ENCODE measurements at regions not wholly inside any gene's neighbourhood (a gene's known extent, or its start where the extent isn't known, plus 50 kb on each side); places are given as distances from the start of the nearest gene placed in this dataset.

DNA sequence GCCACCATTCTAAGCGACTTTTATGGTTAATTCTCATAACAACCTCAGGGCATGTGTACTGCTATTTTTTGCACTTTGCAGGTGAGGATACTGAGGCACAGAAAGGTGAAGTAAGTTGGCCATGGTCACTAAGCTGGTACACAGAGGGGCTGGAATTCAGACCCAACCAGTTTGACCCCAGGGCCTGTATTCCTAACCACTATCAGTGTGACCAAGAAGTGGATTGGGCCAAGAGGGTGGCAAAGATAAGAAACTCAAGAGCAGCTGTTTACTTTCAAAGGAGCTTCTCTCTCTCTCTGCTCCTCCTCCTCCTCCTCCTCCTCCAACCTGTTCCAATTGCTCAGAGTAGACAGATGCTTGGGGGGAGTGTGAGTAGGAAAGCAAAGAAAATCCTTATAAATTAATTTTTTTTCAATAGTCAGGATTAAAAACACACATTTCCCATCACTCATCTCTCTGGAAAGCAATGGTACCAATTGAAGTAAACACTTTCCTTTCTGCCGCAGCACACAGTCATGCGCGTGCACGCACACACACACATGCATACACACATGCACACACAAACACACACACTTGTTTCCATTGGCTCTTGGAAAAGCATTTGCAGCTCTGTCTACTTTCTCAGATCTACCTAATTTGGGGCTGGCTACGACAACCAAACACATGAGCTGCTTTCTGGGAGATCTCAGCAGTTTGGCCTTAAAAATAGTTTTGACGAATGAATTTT lies 736.7 kb upstream of the WWC1 start:
- WGBS, 2 experiments, result 95 to 96% methylated on average over 7 of the region's 7 CpGs
- no peaks in the 10 kb centered on the region for H3K9me3 ChIP-seq (ENCODE audit: control insufficient read depth, low read length)
- no peak overlapping the region for H3K4me3 ChIP-seq (ENCODE audit: insufficient read depth, low read depth, low read length)
- no peak overlapping the region for H3K27ac ChIP-seq (ENCODE audit: insufficient read depth, low read depth, low read length, poor library complexity, severe bottlenecking)
- no peaks in the 10 kb centered on the region for H3K27me3 ChIP-seq (ENCODE audit: control insufficient read depth, insufficient read depth, low read length, poor library complexity, severe bottlenecking)
- H3K4me1 ChIP-seq (ENCODE audit: control insufficient read depth, insufficient read depth, low read length), result peaks cover 15% of the 10 kb centered on the region
- no peaks in the 10 kb centered on the region for H3K36me3 ChIP-seq (ENCODE audit: control insufficient read depth, insufficient read depth, low read length)

DNA sequence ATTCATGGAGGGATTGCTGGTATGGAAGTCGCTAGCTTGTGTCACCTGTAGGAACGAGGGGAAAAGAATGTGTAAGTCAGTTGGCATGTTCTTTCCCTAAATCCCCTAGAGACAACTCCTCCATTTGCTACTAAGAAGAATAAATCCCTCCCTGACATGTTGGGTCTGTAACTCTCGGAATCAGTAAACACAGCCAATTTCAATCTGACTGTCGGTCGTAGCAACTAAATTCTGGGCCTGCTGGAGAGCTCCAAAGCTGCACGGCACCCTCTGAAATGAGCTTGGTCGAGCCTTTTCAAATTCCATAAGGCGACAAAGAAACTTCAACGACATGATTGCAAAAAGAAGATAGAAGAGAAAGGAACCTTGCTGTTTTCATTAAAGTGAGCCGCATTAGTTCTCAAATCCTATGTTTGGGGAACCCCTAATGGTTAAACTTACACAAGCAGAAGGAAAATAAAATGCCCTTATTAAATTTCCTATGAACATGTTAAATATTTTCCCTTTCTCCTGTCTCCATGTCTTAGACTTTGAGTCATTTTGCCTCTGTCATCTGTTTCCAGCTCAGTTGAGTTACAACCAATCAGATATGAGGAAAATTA lies 735.8 kb upstream of the WWC1 start:
- H3K27ac ChIP-seq (ENCODE audit: insufficient read depth, low read depth, low read length, poor library complexity, severe bottlenecking), result no peak overlapping the region
- H3K4me3 ChIP-seq (ENCODE audit: insufficient read depth, low read depth, low read length), result no peak overlapping the region
- WGBS, 2 experiments, result 70 to 71% methylated on average over 10 of the region's 10 CpGs
- no peaks in the 10 kb centered on the region for H3K27me3 ChIP-seq (ENCODE audit: control insufficient read depth, insufficient read depth, low read length, poor library complexity, severe bottlenecking)
- H3K36me3 ChIP-seq (ENCODE audit: control insufficient read depth, insufficient read depth, low read length), result no peaks in the 10 kb centered on the region
- H3K4me1 ChIP-seq (ENCODE audit: control insufficient read depth, insufficient read depth, low read length), result peaks cover 15% of the 10 kb centered on the region
- no peaks in the 10 kb centered on the region for H3K9me3 ChIP-seq (ENCODE audit: control insufficient read depth, low read length)

- Histone ChIP-seq H3K27ac (ENCODE audit: insufficient read depth, low read depth, low read length, poor library complexity, severe bottlenecking) (no peak overlapping the region), H3K4me3 (ENCODE audit: insufficient read depth, low read depth, low read length) (no peak overlapping the region), H3K9me3 (ENCODE audit: control insufficient read depth, low read length) (no peaks in the 10 kb centered on the region), H3K27me3 (ENCODE audit: control insufficient read depth, insufficient read depth, low read length, poor library complexity, severe bottlenecking) (no peaks in the 10 kb centered on the region), H3K4me1 (ENCODE audit: control insufficient read depth, insufficient read depth, low read length) (peaks cover 13% of the 10 kb centered on the region), H3K36me3 (ENCODE audit: control insufficient read depth, insufficient read depth, low read length) (no peaks in the 10 kb centered on the region)
- WGBS, 2 experiments, result 90 to 96% methylated on average over 2 of the region's 2 CpGs
Measured at GRCh38 chr5:167557359-167557758, 734.1 kb upstream of the WWC1 start.

- Histone ChIP-seq H3K9me3 (ENCODE audit: control insufficient read depth, low read length) (no peaks in the 10 kb centered on the region), H3K4me3 (ENCODE audit: insufficient read depth, low read depth, low read length) (no peak overlapping the region), H3K27me3 (ENCODE audit: control insufficient read depth, insufficient read depth, low read length, poor library complexity, severe bottlenecking) (no peaks in the 10 kb centered on the region), H3K4me1 (ENCODE audit: control insufficient read depth, insufficient read depth, low read length) (no peaks in the 10 kb centered on the region), H3K27ac (ENCODE audit: insufficient read depth, low read depth, low read length, poor library complexity, severe bottlenecking) (no peak overlapping the region), H3K36me3 (ENCODE audit: control insufficient read depth, insufficient read depth, low read length) (no peaks in the 10 kb centered on the region)
- WGBS, 2 experiments, result 81 to 85% methylated on average over 9 of the region's 9 CpGs
Measured at GRCh38 chr5:167561796-167562195, 729.6 kb upstream of the WWC1 start.

GRCh38 chr5:167564275-167564674 lies 727.2 kb upstream of the WWC1 start:
- WGBS, 2 experiments, result 92 to 94% methylated on average over 1 of the region's 1 CpG
- Histone ChIP-seq H3K27me3 (ENCODE audit: control insufficient read depth, insufficient read depth, low read length, poor library complexity, severe bottlenecking) (no peaks in the 10 kb centered on the region), H3K36me3 (ENCODE audit: control insufficient read depth, insufficient read depth, low read length) (no peaks in the 10 kb centered on the region), H3K4me1 (ENCODE audit: control insufficient read depth, insufficient read depth, low read length) (no peaks in the 10 kb centered on the region), H3K4me3 (ENCODE audit: insufficient read depth, low read depth, low read length) (no peak overlapping the region), H3K9me3 (ENCODE audit: control insufficient read depth, low read length) (no peaks in the 10 kb centered on the region), H3K27ac (ENCODE audit: insufficient read depth, low read depth, low read length, poor library complexity, severe bottlenecking) (no peak overlapping the region)

DNA sequence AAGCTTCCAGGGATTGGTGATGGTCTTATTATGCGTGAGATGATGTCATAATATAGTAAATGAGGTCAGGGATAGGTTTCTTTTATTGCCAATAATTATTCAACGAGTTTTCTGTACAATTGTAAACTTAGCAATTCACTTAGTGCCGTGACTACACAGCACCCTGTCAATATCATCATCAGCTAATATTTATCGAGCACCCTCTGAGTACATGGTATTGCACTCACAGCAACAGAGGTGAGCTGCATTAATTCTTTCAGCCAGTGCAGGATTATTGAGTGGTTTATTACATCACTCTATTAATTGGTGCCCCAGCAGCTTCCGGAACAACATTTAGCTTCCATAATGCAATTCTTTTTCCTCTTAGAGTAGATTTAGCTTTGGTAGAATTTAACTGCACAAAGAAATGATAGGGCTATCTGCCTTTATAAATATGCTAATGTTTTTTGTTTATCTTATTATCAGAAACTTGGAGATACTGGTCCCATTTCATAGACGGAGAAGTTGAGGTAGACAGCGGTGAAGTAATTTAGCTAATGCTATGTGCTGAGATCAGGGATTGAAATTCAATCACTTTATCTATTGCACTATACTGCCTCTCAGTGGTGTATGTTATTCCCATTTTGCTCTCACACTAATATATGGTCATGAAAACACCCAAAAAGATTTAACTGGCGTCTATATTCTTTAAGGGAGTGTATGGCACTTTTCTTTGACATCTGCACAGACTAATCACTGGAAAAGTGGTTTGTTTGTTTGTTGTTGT lies 726.1 kb upstream of the WWC1 start:
- Histone ChIP-seq H3K27me3 (ENCODE audit: control insufficient read depth, insufficient read depth, low read length, poor library complexity, severe bottlenecking) (no peaks in the 10 kb centered on the region), H3K9me3 (ENCODE audit: control insufficient read depth, low read length) (no peaks in the 10 kb centered on the region), H3K4me1 (ENCODE audit: control insufficient read depth, insufficient read depth, low read length) (peaks cover 5% of the 10 kb centered on the region), H3K36me3 (ENCODE audit: control insufficient read depth, insufficient read depth, low read length) (no peaks in the 10 kb centered on the region), H3K4me3 (ENCODE audit: insufficient read depth, low read depth, low read length) (no peak overlapping the region), H3K27ac (ENCODE audit: insufficient read depth, low read depth, low read length, poor library complexity, severe bottlenecking) (no peak overlapping the region)
- 89 to 94% methylated on average over 7 to 8 of the region's 8 CpGs for WGBS, 2 experiments

GRCh38 chr5:167570431-167570830 lies 721.0 kb upstream of the WWC1 start:
- Histone ChIP-seq H3K27ac (ENCODE audit: insufficient read depth, low read depth, low read length, poor library complexity, severe bottlenecking) (no peak overlapping the region), H3K4me3 (ENCODE audit: insufficient read depth, low read depth, low read length) (no peak overlapping the region), H3K9me3 (ENCODE audit: control insufficient read depth, low read length) (no peaks in the 10 kb centered on the region), H3K36me3 (ENCODE audit: control insufficient read depth, insufficient read depth, low read length) (no peaks in the 10 kb centered on the region), H3K27me3 (ENCODE audit: control insufficient read depth, insufficient read depth, low read length, poor library complexity, severe bottlenecking) (no peaks in the 10 kb centered on the region), H3K4me1 (ENCODE audit: control insufficient read depth, insufficient read depth, low read length) (peaks cover 32% of the 10 kb centered on the region)
- WGBS, 2 experiments, result 54 to 55% methylated on average over 5 of the region's 5 CpGs

DNA sequence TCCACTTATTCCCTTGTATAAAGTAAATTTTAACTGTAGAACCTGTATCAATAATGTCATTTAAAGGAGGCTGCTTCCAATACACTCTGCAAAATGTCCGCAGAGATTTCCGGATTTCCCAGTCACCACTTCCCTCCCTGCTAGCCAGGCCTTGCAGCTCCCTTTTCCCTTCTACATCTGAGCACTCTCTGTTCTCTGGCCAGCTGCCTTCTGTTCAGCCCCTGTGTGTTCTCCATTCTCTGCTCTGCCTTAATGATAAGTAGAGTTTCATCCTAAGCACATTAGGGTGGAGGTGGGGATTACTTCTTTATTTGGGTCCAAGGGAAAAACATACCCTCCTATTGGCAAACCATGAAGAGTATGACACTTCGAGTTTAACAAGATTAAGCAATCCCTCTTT lies 719.6 kb upstream of the WWC1 start:
- Histone ChIP-seq H3K4me3 (ENCODE audit: insufficient read depth, low read depth, low read length) (no peak overlapping the region), H3K9me3 (ENCODE audit: control insufficient read depth, low read length) (no peaks in the 10 kb centered on the region), H3K4me1 (ENCODE audit: control insufficient read depth, insufficient read depth, low read length) (peaks cover 39% of the 10 kb centered on the region), H3K27me3 (ENCODE audit: control insufficient read depth, insufficient read depth, low read length, poor library complexity, severe bottlenecking) (no peaks in the 10 kb centered on the region), H3K36me3 (ENCODE audit: control insufficient read depth, insufficient read depth, low read length) (no peaks in the 10 kb centered on the region), H3K27ac (ENCODE audit: insufficient read depth, low read depth, low read length, poor library complexity, severe bottlenecking) (peak overlapping the region; percentile 1)
- 74 to 76% methylated on average over 3 of the region's 3 CpGs for WGBS, 2 experiments

- no peaks in the 10 kb centered on the region for H3K36me3 ChIP-seq (ENCODE audit: control insufficient read depth, insufficient read depth, low read length)
- H3K4me1 ChIP-seq (ENCODE audit: control insufficient read depth, insufficient read depth, low read length), result peaks cover 40% of the 10 kb centered on the region
- H3K4me3 ChIP-seq (ENCODE audit: insufficient read depth, low read depth, low read length), result peak overlapping the region; percentile 54
- no peaks in the 10 kb centered on the region for H3K27me3 ChIP-seq (ENCODE audit: control insufficient read depth, insufficient read depth, low read length, poor library complexity, severe bottlenecking)
- peak overlapping the region; percentile 92 for H3K27ac ChIP-seq (ENCODE audit: insufficient read depth, low read depth, low read length, poor library complexity, severe bottlenecking)
- WGBS, 2 experiments, result 0 to 1% methylated on average over 22 of the region's 23 CpGs
- H3K9me3 ChIP-seq (ENCODE audit: control insufficient read depth, low read length), result no peaks in the 10 kb centered on the region
Measured at GRCh38 chr5:167573370-167574127, 717.9 kb upstream of the WWC1 start.

- no peaks in the 10 kb centered on the region for H3K27me3 ChIP-seq (ENCODE audit: control insufficient read depth, insufficient read depth, low read length, poor library complexity, severe bottlenecking)
- no peaks in the 10 kb centered on the region for H3K9me3 ChIP-seq (ENCODE audit: control insufficient read depth, low read length)
- H3K4me3 ChIP-seq (ENCODE audit: insufficient read depth, low read depth, low read length), result peak overlapping the region; percentile 54
- H3K36me3 ChIP-seq (ENCODE audit: control insufficient read depth, insufficient read depth, low read length), result no peaks in the 10 kb centered on the region
- H3K4me1 ChIP-seq (ENCODE audit: control insufficient read depth, insufficient read depth, low read length), result peaks cover 40% of the 10 kb centered on the region
- 34 to 41% methylated on average over 7 of the region's 7 CpGs for WGBS, 2 experiments
- H3K27ac ChIP-seq (ENCODE audit: insufficient read depth, low read depth, low read length, poor library complexity, severe bottlenecking), result peak overlapping the region; percentile 92
Measured at GRCh38 chr5:167574464-167574863, 717.0 kb upstream of the WWC1 start.

All from ectodermal cell (in vitro differentiated cells).